Activated CD4-positive, alpha-beta T cell treated with anti-CD3 and anti-CD28 coated beads, Interleukin-2, amount 50 U/mL, for 48 hours (primary cell): ENCODE measurements at regions not wholly inside any gene's neighbourhood (a gene's known extent, or its start where the extent isn't known, plus 50 kb on each side); places are given as distances from the start of the nearest gene placed in this dataset.
"Not testable (repeated sequence)": the region's sequence is repeated elsewhere in the genome, so short reads cannot be mapped to it uniquely, and the experiment has no call there.

Source experiments
- DNase-seq, 2 experiments: peaks; one replicate each; pipeline ENCODE4 v3.0.0-alpha.2; 2020

- DNase-seq = no peak
Measured at GRCh38 chr4:74545448-74545847, 100.5 kb downstream of the AREG start.

- DNase-seq = no peak
Measured at GRCh38 chr4:74546057-74546456, 101.1 kb downstream of the AREG start.

DNA sequence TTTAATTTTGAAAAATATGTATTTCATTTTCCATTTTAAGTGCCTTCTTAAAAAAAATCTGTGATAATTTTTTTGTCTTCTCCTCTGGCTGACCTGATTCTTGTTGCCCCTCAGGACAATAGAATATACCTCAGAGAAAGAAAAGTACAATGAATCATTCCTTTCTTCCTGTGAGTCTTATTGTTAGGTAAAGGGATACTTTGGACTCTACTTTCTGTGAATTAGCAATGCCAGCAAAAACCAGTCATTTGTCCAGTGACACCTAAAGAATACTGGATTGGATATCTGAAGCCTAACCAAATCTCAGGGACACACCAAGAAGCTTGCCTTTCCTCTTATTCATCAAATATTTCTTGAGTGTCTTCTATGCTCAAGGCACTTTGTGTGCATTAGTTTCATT lies 102.1 kb downstream of the AREG start:
- no peak for DNase-seq

DNA sequence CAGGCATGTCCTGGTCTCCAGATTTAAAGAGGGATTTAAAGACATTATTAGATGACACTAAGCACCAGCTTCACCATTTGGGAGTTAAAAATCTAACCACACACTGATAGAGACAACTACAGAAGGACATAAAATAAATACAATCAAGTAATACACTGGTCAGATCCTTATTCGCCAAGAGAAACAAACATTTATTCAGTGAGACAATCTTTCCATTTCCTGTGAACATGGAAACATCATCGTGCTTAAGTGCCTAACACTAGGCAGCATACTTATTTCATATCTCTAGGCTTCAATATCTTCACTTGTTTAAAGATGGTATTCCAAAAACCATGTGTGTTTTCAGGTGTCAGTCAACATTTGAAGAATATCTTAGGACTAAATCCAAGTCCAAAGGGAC lies 103.6 kb downstream of the AREG start:
- no peak for DNase-seq

DNA sequence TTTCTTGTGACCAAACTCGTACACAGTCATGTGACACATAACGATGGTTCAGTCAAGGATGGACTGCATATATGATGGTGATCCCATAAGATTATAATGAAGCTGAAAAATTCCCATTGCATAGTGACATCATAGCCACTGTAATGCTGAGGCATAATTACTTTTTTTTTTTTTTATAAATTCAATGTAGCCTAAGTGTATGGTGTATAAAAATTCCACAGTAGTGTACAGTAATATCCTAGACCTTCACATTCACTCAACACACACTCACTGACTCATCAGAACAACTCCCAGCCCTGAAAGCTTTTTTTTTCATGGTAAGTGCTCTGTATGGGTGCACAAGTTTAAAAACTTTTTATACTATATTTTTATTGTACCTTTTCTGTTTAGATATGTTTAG lies 105.0 kb downstream of the AREG start:
- no peak for DNase-seq

- DNase-seq = no peak
Measured at GRCh38 chr4:74555231-74555630, 110.3 kb downstream of the AREG start.

DNA sequence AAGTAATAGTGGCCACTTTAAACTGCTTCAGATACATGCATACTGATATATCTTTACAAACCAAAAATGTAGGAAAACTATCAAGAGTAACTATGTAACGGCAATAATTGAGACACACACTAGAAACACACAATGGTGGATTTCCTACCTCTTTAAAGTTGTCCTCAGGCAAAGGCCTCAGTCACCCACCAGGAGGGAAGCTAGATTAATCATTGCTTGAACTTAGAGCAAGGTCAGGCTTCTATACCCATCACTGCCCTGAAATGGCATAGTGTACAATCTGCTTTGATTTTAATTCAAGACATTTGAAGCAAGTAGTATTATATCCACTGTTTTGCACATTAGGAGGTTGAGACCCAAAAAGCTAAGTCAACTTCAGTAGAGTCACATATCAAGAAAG lies 110.9 kb downstream of the AREG start:
- DNase-seq = no peak

GRCh38 chr4:74559853-74560252 lies 114.9 kb downstream of the AREG start:
- no peak for DNase-seq

- no peak for DNase-seq
Measured at GRCh38 chr4:74567981-74568380, 123.0 kb downstream of the AREG start.

DNA sequence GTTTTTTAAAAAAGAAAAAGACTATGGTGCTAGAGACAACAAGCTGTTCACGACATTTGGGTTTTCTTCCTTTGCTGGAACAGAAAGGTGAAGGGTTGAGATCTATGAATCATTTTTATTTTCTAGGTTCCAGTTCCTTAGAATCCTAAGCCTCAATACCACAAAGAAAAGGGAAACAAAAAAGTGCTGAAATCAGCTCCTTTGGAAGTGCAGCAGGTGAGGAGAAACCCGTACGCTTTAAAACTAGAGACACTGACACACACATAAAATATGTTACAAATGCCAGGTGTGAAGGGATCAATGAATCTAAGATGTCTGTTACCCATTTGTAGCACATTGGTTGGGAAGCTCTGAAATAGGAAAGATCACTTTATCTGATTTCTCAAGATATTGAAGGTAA lies 125.2 kb downstream of the AREG start:
- no peak for DNase-seq

- DNase-seq = no peak
Measured at GRCh38 chr4:74578329-74578728, 133.4 kb downstream of the AREG start.

GRCh38 chr4:74578865-74579264 lies 133.9 kb downstream of the AREG start:
- DNase-seq = not testable (repeated sequence)

DNA sequence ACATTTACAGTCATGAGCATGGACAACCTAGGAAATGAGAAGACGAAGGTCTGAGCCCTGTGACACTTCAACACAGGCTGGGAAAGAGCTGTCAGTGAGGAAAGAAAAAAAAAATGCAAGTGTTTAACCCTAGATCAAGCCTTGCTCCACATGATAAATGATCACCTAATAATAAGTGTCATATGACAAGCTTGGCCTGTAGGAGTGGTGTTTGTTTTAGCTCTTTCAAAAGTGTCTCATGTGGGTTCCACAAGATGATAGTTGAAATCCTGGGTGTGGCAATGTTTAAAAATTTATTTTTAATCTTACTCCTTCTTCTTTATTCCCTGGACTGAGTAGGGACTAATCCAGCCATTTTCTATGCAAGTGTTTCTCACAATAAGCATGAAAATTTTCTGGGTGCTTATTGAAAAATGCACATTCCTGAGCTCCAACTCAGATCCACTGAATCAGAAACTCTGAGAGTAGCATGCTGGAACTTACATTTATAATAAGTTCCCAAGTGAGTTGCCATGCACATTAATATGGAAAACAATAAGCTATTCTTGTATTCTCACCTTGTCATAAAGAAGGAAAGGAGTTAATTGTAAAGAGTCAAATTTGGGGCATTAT lies 138.3 kb downstream of the AREG start:
- DNase-seq = no peak

DNA sequence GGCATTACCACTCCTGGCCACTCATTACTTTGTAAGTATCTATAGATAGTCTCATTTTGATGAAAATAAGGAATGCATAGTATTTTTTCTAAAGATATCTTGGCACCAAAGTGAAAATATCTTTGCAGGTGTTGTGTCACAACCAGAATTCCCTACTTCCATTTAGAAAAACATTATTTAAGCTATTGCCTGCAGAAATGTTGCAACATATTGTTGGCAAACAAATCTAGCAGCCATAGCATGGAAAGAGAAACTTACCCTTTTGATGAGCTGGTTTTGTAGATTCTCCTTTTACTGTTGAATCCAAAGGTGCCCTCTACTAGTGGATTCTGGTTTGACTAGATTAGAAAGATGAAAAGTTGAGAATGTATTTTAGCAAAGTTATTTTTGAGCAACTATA lies 138.8 kb downstream of the AREG start:
- no peak for DNase-seq

DNA sequence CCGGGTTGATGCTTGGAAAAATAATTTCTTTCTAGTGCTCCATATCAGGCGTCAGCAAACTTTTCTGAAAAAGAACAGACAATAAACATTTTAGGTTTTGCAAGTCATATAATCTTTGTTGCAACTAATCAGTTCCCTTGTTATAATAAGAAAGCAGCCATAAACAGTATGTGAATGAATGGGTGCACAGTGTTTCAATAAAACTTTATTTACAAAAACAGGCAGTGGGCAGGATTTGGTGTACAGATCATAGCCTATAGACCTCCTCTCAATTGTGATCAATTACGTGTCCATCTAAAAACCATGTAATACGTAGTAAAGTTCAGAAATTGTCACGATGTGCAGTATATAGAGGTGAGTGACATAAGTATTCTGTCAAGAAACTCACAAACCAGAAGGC lies 143.4 kb downstream of the AREG start:
- no peak for DNase-seq

GRCh38 chr4:74590476-74590875 lies 145.5 kb downstream of the AREG start:
- no peak for DNase-seq

DNA sequence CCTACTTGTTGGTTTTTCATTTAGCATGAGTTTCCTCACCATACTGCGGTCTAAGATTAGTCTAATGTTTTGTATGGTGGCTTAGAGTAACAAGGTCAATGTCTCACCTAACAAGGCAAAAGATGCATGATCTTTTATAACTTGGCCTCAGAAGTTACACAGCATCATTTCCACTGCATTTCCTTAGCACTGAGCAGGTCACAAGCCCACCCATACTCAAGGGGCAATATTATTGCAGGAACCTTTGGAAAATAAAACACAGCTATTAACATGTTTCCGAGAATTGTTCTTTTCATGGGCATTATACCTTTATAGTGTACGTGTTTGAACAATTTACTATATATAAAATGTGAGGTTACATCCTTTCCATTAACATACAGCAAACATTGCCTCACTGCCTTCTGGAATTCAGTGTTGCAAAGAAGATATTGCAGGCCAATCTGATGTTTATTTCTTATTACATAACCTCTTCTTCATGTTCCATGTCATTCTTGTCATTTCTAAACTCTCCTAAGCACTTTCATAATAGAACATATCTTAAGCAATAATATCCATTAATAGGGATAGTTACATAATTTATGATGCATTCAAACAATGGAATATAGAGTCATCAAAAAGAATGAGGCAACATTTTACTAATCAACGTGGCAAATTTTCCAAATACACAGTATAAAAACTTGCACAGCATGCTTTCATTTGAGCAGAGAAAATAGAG lies 153.8 kb downstream of the AREG start:
- no peak for DNase-seq

DNA sequence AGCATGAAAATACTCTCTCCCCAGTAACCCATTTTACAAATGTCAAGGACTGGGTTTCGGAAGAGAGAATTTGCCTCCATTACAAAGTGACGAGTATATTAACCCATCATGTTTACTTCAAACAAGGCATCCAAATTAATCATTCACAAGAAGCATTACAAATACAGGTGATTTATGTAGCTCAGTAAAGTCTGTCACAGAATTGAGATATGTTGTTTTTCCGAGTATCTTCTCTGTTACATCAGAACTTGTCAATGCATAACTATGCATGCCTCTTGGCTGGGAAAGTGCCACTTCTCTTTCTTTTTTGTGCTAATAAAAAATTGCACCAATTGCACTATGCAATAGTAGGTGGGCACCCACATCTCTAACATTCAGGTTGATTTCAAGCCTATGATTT lies 158.2 kb downstream of the AREG start:
- no peak for DNase-seq

- DNase-seq = no peak
Measured at GRCh38 chr4:74608151-74608949, 163.4 kb downstream of the AREG start.

DNA sequence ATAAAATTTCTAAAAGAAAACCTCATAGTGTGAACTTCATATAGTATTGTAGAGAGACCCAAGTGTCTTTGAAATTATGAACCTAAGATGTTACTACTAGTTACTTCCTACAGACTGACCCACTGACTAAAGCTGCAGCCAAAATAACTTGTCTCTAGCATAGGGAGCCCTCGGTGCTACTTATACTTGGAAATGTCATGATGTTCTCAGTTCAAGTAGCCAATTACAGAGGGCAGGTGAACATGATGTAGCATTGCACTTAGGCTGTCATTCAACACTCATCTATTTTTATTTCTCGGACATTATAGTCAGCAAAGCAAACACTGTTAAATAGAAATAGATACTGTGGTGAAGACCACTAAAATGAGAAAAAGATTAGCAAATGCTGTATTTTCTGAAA lies 165.6 kb downstream of the AREG start:
- no peak for DNase-seq

DNA sequence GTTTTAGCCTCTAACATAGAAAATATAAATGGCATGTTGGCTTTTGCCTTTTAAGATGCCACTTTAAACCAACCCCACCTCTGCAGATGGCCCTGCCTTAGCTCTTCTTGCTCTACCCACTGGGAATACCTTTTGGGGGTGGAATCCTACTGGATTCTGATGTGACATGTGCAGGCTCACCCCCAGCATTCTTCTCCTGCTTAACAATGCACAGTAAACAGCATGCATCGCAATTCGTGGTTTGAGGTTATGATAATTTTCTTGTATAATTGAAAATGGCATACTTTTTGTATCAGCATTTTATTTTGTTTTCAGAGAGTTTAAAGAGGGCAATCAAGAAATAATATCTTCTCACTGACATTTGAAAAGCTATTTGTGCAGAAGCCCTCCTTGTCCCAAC lies 167.9 kb downstream of the AREG start:
- DNase-seq = no peak

GRCh38 chr4:74613266-74613665 lies 168.3 kb downstream of the AREG start:
- no peak for DNase-seq

DNA sequence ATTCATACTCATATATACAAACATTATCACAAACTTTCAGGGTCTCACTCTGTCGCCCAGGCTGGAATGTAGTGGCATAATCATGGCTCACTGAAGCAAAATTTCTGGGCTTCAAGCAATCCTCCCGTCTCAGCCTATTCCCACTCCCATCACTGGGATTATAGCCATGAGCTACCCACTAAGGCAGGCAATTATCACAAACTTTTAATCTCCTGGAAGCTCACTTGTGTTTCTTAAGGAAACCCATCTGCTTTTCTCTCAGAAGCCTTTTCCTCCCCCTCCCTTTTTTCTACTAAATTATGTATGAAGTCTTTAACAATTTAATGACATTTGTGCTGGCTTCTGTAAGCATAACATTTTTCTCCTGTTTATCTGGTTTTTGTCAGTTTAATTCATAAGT lies 170.5 kb downstream of the AREG start:
- no peak for DNase-seq

DNA sequence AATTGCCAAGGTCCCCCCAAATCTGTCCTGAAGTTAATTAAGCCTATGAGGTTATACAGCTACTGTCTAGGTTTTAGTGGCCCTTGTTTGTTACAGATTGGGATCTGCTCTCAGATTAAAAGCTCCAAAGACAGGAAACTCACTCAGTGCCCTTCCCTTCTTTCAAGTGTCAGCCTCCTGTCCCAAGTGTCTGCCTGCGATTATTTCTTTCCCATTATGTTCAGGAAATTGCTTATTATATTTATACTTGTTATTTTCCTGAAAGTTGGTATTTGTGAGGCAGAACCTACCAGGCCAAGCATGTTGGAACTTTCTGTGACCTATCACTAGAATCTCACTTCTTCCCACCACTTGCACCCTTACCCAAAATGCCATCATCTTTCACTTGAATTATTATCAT lies 173.2 kb downstream of the AREG start:
- DNase-seq = no peak
